HepG2 (cell line): ENCODE measurements at regions not wholly inside any gene's neighbourhood (a gene's known extent, or its start where the extent isn't known, plus 50 kb on each side); places are given as distances from the start of the nearest gene placed in this dataset.

Source experiments
- ATAC-seq: fragments of 200-7000 bp; cut with Tn5 transposase; 3 replicates; pipeline ENCODE4 v1.9.1; 2020; ENCODE audit warnings: mild to moderate bottlenecking, moderate library complexity
- BruUV-seq: library from RNA; stranded (reverse); fragments of 400-500 nt; replicated peaks from 2 replicates; lab custom pipeline; 2021; lab: Mats Ljungman, UMichigan
- CTCF ChIA-PET: fragments of 300-600 bp; formaldehyde crosslinking; extraction: SDS; loops from one replicate; lab custom pipeline; 2021; ENCODE audit warnings: low total read pairs, inconsistent platforms, low intra/inter-chr PET ratio; lab: Yijun Ruan, JAX
- POLR2A ChIA-PET: fragments of 350-600 bp; sonication (Branson Sonifier 250); formaldehyde crosslinking; loops from one replicate; lab custom pipeline; 2020; ENCODE audit warnings: antibody characterized with exemption, inconsistent platforms; lab: Yijun Ruan, JAX
- DNase-seq: peaks from one replicate; pipeline ENCODE4 v3.0.0-alpha.2; 2015; ENCODE audit warnings: low spot score
- FAIRE-seq: peaks from 3 replicates; lab custom pipeline; 2011; peaks lifted over from hg19 to GRCh38; lab: Jason Lieb, UNC
- H2AFZ ChIP-seq: one replicate; pipeline ENCODE4 v1.6.1; 2011; ENCODE audit warnings: low read length, inconsistent platforms
- H3K27ac ChIP-seq: fragments of 300-600 bp; 3 replicates; pipeline ENCODE4 v1.8.0; 2011; ENCODE audit warnings: mixed run types, mild to moderate bottlenecking, mixed read lengths, low read length, inconsistent platforms; ENCODE audit not compliant: insufficient read depth; ENCODE audit errors: extremely low read length
- H3K27me3 ChIP-seq, 2 experiments: fragments of 200-600 bp in 1 of 2; 2 replicates in 1 of 2; 3 replicates in 1 of 2; pipeline versions ENCODE4 v1.6.0 to v1.8.0; 2011; ENCODE audit warnings: low read length in 2 of 2, mild to moderate bottlenecking in 2 of 2, moderate library complexity in 2 of 2, inconsistent platforms in 1 of 2; ENCODE audit not compliant: insufficient read depth in 2 of 2, control insufficient read depth in 1 of 2
- H3K36me3 ChIP-seq, 2 experiments: fragments of 200-600 bp in 1 of 2; replicated peaks in 1 of 2; 2 replicates in 1 of 2; 3 replicates in 1 of 2; pipeline versions ENCODE4 v1.5.1 to v1.8.0; 2011; ENCODE audit warnings: low read length in 2 of 2, inconsistent platforms in 1 of 2; ENCODE audit not compliant: insufficient read depth in 2 of 2, control insufficient read depth in 1 of 2
- H3K4me1 ChIP-seq: 2 replicates; pipeline ENCODE4 v1.5.1; 2012; ENCODE audit warnings: low read length, inconsistent platforms; ENCODE audit not compliant: insufficient read depth
- H3K4me2 ChIP-seq: 2 replicates; pipeline ENCODE4 v1.6.0; 2011; ENCODE audit warnings: low read depth, low read length, inconsistent platforms
- H3K4me3 ChIP-seq, 3 experiments: fragments of 200-600 bp in 1 of 3; sonication (generic), shearing (Covaris generic) in 1 of 3; replicated peaks in 1 of 3; 2 replicates each; pipeline ENCODE4 v1.5.1; 2011 to 2016; ENCODE audit warnings: low read length in 3 of 3, inconsistent platforms in 2 of 3, low read depth in 2 of 3, mild to moderate bottlenecking in 2 of 3, control low read depth in 1 of 3, mixed read lengths in 1 of 3; ENCODE audit not compliant: insufficient read depth in 1 of 3
- H3K79me2 ChIP-seq: one replicate; pipeline ENCODE4 v1.6.1; 2011; ENCODE audit warnings: low read length, inconsistent platforms; ENCODE audit not compliant: insufficient read depth
- H3K9ac ChIP-seq: 2 replicates; pipeline ENCODE4 v1.6.0; 2011; ENCODE audit warnings: mild to moderate bottlenecking, low read depth, low read length, inconsistent platforms; ENCODE audit not compliant: insufficient read depth
- H3K9me3 ChIP-seq: 2 replicates; pipeline ENCODE4 v1.5.1; 2012; ENCODE audit warnings: mild to moderate bottlenecking, low read length
- H4K20me1 ChIP-seq: 2 replicates; pipeline ENCODE4 v1.6.0; 2011; ENCODE audit warnings: inconsistent platforms, mild to moderate bottlenecking, low read length, moderate library complexity; ENCODE audit not compliant: insufficient read depth
- FOSL2 ChIP-seq: sonication (generic); formaldehyde crosslinking; IDR thresholded peaks from 2 replicates; pipeline ENCODE4 v1.4.0; 2020; ENCODE audit warnings: missing genetic modification reagents
- GPN1 ChIP-seq: sonication (generic); formaldehyde crosslinking; IDR thresholded peaks from 2 replicates; pipeline ENCODE4 v1.5.1; 2020; ENCODE audit warnings: missing genetic modification reagents, borderline replicate concordance
- KLF15 ChIP-seq: sonication (generic); formaldehyde crosslinking; IDR thresholded peaks from 2 replicates; pipeline ENCODE4 v1.8.1; 2023; ENCODE audit warnings: borderline replicate concordance, mild to moderate bottlenecking, inconsistent platforms, missing genetic modification reagents, mixed read lengths
- KLF9 ChIP-seq: IDR thresholded peaks from 2 replicates; pipeline ENCODE4 v1.6.1; 2016; ENCODE audit warnings: low read depth
- MXI1 ChIP-seq: IDR thresholded peaks from 3 replicates; pipeline ENCODE4 v1.6.1; 2012; ENCODE audit warnings: low read depth, low read length, inconsistent platforms, borderline replicate concordance
- NFE2 ChIP-seq: sonication (generic); formaldehyde crosslinking; IDR thresholded peaks from 2 replicates; pipeline ENCODE4 v1.4.0; 2020; ENCODE audit warnings: missing genetic modification reagents
- NFE2L1 ChIP-seq: sonication (generic); formaldehyde crosslinking; IDR thresholded peaks from 2 replicates; pipeline ENCODE4 v1.4.0; 2020; ENCODE audit warnings: missing genetic modification reagents, mild to moderate bottlenecking, borderline replicate concordance
- NKX3-1 ChIP-seq: sonication (generic); formaldehyde crosslinking; IDR thresholded peaks from 2 replicates; pipeline ENCODE4 v1.5.0; 2020; ENCODE audit warnings: missing genetic modification reagents
- ZBTB8A ChIP-seq: sonication (generic); formaldehyde crosslinking; IDR thresholded peaks from 2 replicates; pipeline ENCODE4 v1.4.0; 2020; ENCODE audit warnings: mild to moderate bottlenecking, low read depth, missing genetic modification reagents, borderline replicate concordance
- ZNF703 ChIP-seq: sonication (generic); formaldehyde crosslinking; IDR thresholded peaks from 2 replicates; pipeline ENCODE4 v1.5.1; 2020; ENCODE audit warnings: missing genetic modification reagents, mild to moderate bottlenecking, moderate library complexity, borderline replicate concordance
- ZSCAN30 ChIP-seq: sonication (generic); formaldehyde crosslinking; IDR thresholded peaks from 2 replicates; pipeline ENCODE4 v1.5.0; 2020; ENCODE audit warnings: mild to moderate bottlenecking, missing genetic modification reagents
- in situ Hi-C: cut with HindIII; loops from 2 replicates; pipeline ENCODE4 v1.10.0; 2017; ENCODE audit warnings: low pct_unique_long_range_greater_than_20kb; ENCODE audit not compliant: extremely low pct_ligation_motif_present
- intact Hi-C: fragments of 100-400 bp; cut with micrococcal nuclease; formaldehyde crosslinking; loops from one replicate; pipeline ENCODE4 v1.10.0; 2022; ENCODE audit not compliant: unreplicated experiment
- TF ChIP-seq, protein P1 (sequence below): IDR thresholded peaks from 2 replicates; pipeline ENCODE4 v1.4.0; 2020; ENCODE audit warnings: mild to moderate bottlenecking, missing genetic modification reagents
- TF ChIP-seq, protein P2 (sequence below): sonication (generic); formaldehyde crosslinking; IDR thresholded peaks from 2 replicates; pipeline ENCODE4 v1.4.0; 2020; ENCODE audit warnings: missing genetic modification reagents
- TF ChIP-seq, protein P3 (sequence below): IDR thresholded peaks from 2 replicates; pipeline ENCODE4 v1.6.1; 2016; ENCODE audit warnings: low read depth
- TF ChIP-seq, protein P4 (sequence below): sonication (generic); formaldehyde crosslinking; IDR thresholded peaks from 2 replicates; pipeline ENCODE4 v1.4.0; 2020; ENCODE audit warnings: mild to moderate bottlenecking, missing genetic modification reagents

DNA sequence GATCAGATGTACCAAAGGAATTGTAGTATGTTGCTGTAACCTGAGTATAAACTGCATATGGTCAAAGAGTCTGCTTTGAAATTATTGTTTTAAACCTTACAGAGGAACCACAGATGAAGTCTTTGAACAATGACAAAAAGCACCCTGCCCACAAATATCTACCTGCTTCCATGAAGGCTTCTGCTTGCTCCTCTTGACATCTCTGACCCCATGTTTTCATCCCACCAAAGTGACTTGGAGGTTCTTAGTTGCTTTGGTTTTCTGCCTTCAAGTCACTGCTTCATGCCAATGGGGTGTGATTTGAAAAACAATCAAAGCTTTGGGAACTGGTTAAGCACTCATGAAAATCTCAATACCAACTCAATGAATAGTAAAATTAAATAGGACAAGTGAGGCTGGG is 194.6 kb upstream of the ACTBL2 start:
- BruUV-seq = no TSS peak
- Histone ChIP-seq H3K79me2 (no peaks in the 10 kb centered on the region), H3K27me3 (no peaks in the 10 kb centered on the region), H3K27ac (no peak overlapping the region), H3K4me2 (no peak overlapping the region), H4K20me1 (no peaks in the 10 kb centered on the region), H3K4me1 (peaks cover 20% of the 10 kb centered on the region), H3K36me3 (no peaks in the 10 kb centered on the region), H3K9me3 (no peaks in the 10 kb centered on the region), H3K4me3 (no peak overlapping the region), H2AFZ (no peak overlapping the region), H3K9ac (no peak overlapping the region)
- ChIA-PET CTCF (no interaction called here), POLR2A (no interaction called here)
- in situ Hi-C loops = no loop called here
- no peak for DNase-seq
- no peak for ATAC-seq
- intact Hi-C loops = no loop called here
- no peak for FAIRE-seq
- TF ChIP-seq NFE2L1 = no peak
- TF ChIP-seq KLF9 (CRISPR knock-in tag) = no peak
- no peak for TF ChIP-seq NFE2
- TF ChIP-seq FOSL2 (CRISPR knock-in tag) = no peak
- TF ChIP-seq MXI1 = no peak
- TF ChIP-seq KLF15 = no peak
- TF ChIP-seq GPN1 (CRISPR knock-in tag) = no peak
- no peak for TF ChIP-seq ZNF703
- TF ChIP-seq, protein P1, sequence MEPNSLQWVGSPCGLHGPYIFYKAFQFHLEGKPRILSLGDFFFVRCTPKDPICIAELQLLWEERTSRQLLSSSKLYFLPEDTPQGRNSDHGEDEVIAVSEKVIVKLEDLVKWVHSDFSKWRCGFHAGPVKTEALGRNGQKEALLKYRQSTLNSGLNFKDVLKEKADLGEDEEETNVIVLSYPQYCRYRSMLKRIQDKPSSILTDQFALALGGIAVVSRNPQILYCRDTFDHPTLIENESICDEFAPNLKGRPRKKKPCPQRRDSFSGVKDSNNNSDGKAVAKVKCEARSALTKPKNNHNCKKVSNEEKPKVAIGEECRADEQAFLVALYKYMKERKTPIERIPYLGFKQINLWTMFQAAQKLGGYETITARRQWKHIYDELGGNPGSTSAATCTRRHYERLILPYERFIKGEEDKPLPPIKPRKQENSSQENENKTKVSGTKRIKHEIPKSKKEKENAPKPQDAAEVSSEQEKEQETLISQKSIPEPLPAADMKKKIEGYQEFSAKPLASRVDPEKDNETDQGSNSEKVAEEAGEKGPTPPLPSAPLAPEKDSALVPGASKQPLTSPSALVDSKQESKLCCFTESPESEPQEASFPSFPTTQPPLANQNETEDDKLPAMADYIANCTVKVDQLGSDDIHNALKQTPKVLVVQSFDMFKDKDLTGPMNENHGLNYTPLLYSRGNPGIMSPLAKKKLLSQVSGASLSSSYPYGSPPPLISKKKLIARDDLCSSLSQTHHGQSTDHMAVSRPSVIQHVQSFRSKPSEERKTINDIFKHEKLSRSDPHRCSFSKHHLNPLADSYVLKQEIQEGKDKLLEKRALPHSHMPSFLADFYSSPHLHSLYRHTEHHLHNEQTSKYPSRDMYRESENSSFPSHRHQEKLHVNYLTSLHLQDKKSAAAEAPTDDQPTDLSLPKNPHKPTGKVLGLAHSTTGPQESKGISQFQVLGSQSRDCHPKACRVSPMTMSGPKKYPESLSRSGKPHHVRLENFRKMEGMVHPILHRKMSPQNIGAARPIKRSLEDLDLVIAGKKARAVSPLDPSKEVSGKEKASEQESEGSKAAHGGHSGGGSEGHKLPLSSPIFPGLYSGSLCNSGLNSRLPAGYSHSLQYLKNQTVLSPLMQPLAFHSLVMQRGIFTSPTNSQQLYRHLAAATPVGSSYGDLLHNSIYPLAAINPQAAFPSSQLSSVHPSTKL = no peak
- TF ChIP-seq, protein P2, sequence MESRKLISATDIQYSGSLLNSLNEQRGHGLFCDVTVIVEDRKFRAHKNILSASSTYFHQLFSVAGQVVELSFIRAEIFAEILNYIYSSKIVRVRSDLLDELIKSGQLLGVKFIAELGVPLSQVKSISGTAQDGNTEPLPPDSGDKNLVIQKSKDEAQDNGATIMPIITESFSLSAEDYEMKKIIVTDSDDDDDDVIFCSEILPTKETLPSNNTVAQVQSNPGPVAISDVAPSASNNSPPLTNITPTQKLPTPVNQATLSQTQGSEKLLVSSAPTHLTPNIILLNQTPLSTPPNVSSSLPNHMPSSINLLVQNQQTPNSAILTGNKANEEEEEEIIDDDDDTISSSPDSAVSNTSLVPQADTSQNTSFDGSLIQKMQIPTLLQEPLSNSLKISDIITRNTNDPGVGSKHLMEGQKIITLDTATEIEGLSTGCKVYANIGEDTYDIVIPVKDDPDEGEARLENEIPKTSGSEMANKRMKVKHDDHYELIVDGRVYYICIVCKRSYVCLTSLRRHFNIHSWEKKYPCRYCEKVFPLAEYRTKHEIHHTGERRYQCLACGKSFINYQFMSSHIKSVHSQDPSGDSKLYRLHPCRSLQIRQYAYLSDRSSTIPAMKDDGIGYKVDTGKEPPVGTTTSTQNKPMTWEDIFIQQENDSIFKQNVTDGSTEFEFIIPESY (CRISPR knock-in tag) = no peak
- no peak for TF ChIP-seq NKX3-1
- no peak for TF ChIP-seq ZSCAN30
- TF ChIP-seq, protein P3, sequence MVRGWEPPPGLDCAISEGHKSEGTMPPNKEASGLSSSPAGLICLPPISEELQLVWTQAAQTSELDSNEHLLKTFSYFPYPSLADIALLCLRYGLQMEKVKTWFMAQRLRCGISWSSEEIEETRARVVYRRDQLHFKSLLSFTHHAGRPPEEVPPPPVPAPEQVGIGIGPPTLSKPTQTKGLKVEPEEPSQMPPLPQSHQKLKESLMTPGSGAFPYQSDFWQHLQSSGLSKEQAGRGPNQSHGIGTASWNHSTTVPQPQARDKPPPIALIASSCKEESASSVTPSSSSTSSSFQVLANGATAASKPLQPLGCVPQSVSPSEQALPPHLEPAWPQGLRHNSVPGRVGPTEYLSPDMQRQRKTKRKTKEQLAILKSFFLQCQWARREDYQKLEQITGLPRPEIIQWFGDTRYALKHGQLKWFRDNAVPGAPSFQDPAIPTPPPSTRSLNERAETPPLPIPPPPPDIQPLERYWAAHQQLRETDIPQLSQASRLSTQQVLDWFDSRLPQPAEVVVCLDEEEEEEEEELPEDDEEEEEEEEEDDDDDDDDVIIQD (CRISPR knock-in tag) = no peak
- TF ChIP-seq ZBTB8A = no peak
- TF ChIP-seq, protein P4, sequence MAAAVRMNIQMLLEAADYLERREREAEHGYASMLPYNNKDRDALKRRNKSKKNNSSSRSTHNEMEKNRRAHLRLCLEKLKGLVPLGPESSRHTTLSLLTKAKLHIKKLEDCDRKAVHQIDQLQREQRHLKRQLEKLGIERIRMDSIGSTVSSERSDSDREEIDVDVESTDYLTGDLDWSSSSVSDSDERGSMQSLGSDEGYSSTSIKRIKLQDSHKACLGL (CRISPR knock-in tag) = no peak
- TF ChIP-seq, all 625 proteins: peak for 0
